Caki2 (cell line): ENCODE measurements at regions not wholly inside any gene's neighbourhood (a gene's known extent, or its start where the extent isn't known, plus 50 kb on each side); places are given as distances from the start of the nearest gene placed in this dataset.
"Not testable (repeated sequence)": the region's sequence is repeated elsewhere in the genome, so short reads cannot be mapped to it uniquely, and the experiment has no call there.

ENCODE experiments used
- DNase-seq: peaks from one replicate; pipeline ENCODE4 v3.0.0-alpha.2; 2015; ENCODE audit warnings: low read depth
- in situ Hi-C: cut with HindIII; loops from 2 replicates; pipeline ENCODE4 v1.10.0; 2016; ENCODE audit warnings: low sequenced_read_pairs, low pct_unique_long_range_greater_than_20kb, mixed read lengths

DNA sequence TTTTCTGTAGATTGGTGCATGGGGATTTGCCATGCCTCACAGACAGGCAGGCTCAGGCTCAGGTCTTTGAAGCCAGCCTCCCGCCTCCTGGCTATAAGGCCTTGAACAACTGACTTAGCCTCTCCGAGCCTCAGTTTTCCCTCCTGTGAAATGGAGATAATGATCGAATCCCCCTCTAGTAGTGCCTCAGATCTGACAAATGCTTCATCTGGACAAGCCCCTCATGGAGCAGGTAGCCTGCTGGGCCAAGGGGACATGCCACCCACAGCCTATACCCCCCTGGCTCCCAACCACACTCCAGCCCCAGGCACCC is 68.1 kb upstream of the LCTL start:
- no peak for DNase-seq
- in situ Hi-C loops, result no loop called here

DNA sequence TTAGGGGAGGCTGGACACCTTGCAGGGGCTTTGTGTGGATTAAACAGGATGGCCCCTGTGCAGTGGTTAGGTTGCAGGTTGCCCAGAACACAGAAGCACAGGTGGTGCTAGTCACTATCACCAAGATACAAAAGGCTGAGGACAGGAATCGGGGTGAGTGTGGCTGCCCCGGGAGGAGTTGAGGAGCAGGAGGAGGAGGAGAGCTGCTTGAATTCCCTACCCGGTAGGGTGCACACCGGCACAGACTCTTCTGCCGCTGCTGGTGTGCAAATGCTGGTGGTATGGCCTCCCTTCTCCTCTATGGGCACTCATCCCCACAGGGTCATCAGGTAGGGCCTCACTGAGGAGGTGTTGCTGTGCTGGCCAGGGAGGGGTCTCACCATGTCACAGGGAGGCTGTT is 67.5 kb upstream of the SMAD6 start:
- in situ Hi-C loops, result no loop called here
- DNase-seq, result no peak

DNA sequence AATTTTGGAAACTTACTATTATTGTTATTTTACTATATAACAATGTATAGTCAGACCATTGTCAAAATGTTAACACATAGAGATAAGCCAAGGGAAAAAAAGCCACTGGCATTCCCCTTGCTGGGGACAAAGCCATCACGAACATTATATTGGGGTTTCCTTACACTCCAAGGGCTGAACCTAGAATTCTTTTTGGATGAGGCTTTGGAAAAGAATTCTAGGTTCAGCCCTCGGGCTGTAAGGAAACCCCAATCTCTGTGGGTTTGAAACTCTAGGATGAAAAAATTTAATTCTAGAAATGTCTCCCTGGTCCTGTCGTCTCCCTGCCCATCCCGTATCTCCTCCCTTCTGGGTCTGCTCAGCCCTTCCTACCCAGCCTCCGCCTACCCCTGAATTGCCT is 67.0 kb upstream of the SMAD6 start:
- in situ Hi-C loops, result no loop called here
- no peak for DNase-seq

DNA sequence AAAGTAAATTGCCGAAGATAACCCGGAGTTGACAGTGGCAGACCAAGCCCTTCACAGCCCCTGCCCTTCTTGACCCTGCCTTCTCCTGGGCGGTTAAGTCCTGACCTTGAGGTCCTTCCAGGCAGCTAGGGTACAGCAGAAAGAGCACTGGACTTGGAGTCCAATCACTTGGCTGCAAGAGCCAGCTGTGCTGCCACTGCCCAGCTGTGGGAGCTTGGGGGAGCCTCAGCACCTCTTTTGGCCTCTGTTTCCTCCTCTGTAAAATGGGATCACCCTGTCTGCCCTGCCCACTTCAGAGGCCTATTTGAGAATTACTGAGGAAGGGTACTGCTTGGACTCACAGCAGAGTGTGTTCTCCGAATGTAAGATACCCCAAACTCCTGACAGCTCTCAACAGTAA is 66.2 kb upstream of the SMAD6 start:
- no peak for DNase-seq
- in situ Hi-C loops, result no loop called here

DNA sequence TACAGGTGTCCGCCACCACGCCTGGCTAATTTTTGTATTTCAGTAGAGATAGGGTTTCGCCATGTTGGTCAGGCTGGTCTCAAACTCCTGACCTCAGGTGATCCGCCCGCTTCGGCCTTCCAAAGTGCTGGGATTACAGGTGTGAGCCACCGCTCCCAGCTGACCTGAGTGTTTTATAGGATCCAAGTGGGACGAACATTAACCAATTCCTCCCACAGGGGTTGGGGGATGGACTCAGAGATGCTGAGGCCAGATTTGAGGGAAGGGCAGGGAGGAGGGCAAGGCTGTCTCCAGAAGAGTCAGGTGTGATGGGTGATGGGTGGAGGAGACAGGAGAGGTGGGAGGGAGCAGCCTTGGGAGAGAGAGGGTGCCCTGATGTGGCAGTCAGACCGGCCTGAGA is 65.0 kb upstream of the SMAD6 start:
- in situ Hi-C loops, DNase-seq: not testable (repeated sequence)

DNA sequence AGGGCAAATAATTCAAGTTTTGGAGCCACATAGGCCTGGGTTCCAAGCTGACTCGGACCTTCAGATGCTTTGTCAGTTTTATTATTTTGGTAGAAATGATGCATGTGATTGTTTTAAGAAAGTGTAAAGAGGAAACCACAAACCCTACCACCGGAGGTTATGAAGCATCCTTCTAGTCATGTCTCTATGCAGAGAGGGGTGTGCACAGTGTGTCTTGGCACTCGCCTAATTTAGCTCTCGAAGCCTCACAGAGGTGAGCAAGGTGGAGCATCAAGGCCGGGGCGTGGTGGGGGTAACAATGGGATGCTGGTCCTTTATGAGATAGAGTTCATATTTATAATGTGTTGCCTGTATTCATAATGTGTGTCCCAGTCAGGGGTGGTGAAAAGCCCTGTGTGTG is 63.7 kb upstream of the SMAD6 start:
- in situ Hi-C loops, result no loop called here
- DNase-seq, result no peak

DNA sequence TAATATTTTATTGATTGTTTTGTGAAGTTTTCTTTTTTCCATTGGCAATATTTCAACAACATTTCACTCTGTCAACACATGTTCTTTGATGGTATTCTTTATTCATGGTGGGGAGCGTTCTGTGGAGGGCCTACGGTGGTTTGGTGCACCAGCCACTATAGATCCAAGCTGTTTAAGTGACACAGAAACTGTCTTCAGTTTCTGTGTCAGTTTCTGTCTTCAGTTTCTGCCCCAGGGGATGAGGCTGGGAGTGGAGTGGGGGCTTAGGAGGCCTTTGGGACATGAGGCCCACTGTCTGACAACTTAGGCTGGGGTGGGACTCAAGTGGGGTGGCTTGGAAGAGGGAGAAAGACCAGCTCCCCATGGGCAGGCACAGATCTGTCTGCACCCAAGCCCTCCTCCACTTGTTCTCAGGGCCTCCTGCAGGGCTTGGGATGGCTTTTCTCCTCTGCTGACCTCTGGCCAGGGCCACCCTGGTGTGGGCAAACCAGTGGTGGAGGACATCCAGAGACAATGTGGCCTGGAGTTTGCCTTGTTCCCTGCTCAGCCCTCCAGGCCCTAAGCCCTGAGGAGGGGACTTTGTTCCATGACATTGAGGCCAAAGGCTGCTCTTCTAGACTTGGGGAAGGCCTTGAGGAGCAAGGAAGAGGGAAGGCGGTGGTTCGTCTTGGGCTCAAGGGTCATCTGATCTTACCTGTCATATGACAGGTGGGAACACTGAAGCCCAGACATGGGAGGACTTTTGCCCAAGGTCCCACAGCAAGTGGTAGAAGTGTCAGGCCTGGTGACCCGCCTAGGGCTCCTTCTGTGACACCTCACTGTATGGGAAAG is 60.3 kb upstream of the SMAD6 start:
- no peak for DNase-seq
- in situ Hi-C loops, result no loop called here

DNA sequence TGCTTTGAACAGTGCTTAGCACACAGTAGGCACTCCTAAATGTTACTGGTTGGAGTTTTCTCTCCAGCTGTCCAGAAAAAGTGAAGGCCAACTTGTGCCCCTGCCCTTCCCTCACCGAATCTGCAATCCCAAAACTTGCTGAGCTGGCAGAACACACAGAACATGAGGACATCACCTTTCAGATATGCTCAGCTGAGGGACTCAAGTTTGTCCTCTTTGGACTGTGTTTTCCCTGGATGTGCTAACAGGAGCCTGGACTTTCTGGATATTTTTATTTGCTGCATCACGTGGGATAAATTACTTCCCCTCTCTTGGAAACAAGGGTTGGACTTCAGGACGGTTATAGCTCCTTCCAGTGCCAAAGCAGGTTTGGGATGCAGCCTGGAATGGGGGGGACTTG is 59.5 kb upstream of the SMAD6 start:
- no peak for DNase-seq
- in situ Hi-C loops, result no loop called here

DNA sequence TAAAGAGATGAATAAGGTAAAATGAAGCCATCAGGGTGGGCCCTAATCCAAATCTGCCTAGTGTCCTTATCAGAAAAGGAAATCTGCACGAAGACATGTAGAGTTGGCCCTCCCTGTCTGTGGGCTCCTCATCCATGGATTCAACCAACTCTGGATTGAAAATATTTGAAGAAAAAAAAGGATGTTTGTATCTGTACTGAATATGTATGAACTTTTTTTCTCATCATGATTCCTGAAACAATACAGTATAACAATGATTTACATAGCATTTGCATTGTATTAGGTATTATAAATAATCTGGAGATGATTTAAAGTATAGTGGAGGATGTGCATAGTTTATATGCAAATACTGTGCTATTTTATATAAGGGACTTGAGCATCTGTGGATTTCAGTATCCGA is 59.0 kb upstream of the SMAD6 start:
- in situ Hi-C loops, result no loop called here
- no peak for DNase-seq

DNA sequence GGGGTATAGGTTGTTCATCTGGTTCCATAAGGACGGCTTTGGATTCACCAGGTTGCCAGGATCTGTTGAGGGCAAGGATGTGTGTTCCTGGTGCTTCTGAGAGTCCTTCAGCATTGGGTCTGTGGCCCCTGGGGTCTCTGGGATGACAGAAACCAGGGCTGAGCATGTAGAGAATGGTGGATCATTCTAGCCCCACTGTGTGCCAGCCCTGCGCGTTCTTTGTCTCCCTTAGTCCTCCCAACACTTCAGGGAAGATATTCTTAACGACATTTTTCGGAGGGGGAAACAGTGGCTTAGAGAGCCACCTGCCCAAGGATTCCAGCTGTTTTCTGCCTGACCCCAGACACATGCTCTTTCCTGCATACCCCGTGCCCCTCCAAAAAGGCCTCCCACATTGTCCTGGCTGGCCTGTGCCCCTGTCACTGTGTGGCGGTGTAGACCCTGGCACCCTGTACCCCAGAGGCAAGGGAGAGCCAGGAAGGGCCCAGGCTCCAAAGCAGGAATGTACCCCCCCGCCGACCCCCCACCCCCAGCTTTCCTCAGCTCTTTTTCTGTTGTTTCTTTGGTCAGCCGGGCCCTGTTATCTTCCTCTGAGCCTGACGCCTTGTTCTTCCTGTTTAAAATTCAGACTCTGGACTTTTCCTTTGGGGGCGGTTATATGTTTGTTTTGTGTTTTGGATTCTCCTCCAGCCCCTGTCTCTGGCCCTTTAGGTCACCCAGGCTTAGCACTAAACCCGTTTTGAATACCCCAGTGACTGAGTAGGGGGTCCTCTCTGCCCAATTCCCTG is 57.8 kb upstream of the SMAD6 start:
- DNase-seq, result no peak
- in situ Hi-C loops, result no loop called here

DNA sequence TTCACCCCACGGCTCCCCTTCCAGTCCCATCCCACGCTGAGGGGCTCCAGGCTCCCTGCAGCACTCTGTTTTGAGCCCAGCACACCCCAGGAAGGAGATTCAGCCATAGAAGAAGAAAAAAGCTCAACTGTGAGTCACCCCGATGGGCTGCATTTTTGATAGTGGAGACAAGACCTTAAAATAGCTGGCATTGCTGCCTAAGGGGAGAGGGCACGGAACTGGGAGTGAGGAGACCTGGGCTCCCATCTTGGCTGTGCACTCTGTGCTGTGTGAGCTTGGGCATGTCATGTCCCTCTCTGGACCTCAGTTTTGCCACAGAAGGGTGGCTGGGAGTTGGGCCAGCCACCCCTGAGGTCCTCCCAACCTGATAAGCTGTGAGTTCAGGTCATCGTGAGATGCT is 57.2 kb upstream of the SMAD6 start:
- in situ Hi-C loops, result no loop called here
- no peak for DNase-seq

DNA sequence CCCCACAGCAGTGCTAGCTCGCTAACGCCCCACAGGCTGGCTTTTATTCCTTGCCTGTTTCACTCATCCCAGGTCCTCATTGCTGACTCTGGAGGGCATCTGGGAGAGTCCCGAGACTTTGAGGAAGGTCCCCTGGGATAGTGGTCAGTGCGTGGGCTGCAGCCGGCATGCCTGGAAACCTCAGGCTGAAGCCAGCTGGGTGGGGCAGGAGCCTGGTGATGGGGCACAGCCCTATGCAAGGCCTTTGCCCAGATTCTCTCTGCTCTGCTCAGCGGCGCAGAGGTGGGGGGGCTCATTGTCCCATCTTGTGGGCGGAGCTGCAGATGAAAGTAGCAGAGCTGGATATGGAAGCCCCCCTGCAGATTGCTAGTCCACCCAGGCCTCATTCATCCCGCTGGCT is 55.7 kb upstream of the SMAD6 start:
- no peak for DNase-seq
- in situ Hi-C loops, result no loop called here

DNA sequence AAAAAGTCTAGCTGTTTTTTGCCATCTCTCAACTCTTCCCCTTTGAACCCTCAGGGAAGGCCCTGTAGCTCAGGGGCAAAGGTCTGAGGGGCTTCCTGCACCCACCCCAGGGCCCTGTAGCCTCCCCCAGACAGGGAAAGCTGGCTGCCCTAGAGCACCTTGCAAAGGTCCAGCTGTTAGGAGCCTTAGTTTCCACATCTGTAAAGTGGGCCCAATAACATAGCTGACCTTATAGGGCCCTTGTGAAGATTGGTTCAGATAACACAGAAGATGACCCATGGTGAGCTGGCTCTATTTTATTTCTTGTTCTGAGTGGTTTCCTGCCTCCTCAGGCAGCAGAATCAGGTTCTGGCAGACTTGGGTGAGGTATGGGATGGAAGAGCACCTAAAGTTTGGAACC is 55.2 kb upstream of the SMAD6 start:
- in situ Hi-C loops, result no loop called here
- DNase-seq, result no peak

DNA sequence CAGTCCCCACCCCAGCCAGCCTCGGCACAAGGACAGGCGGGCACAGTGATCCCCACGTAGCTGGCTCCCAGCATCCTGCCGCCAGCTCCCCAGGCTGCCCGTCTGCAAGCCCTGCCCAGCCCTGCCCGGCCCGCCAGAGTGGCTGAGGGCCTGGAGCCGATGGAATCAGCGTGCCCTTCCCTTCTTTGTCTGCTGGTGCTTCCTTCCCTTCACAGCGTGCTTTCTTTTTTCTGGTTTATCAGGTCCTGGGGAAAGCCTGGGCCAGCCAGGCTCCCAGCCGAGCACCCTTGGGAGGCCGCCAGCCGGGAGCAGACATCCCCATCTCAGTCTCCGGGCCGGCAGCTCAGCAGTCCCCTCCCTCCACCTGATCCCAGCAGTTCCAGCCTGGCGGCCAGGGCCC is 54.7 kb upstream of the SMAD6 start:
- DNase-seq, result no peak
- in situ Hi-C loops, result no loop called here

DNA sequence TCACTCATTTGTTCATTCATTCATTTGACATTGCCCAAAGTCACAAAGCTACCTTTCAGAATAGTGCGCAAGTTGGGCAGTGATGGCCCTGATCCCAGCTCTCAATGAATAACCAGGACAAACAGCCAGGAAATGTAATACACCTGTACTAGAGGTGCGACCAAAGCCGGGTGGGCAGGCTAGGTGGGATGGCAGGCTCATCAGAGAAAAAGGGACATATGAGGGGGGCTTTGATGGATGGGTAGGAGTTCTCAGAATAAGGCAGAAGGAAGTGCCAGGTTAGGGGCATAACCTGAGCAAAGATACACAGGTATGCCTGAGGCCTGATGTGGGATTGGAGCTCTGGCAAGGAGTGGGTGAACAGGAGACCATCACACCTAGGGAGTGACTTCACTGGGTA is 53.4 kb upstream of the SMAD6 start:
- DNase-seq, result no peak
- in situ Hi-C loops, result no loop called here

DNA sequence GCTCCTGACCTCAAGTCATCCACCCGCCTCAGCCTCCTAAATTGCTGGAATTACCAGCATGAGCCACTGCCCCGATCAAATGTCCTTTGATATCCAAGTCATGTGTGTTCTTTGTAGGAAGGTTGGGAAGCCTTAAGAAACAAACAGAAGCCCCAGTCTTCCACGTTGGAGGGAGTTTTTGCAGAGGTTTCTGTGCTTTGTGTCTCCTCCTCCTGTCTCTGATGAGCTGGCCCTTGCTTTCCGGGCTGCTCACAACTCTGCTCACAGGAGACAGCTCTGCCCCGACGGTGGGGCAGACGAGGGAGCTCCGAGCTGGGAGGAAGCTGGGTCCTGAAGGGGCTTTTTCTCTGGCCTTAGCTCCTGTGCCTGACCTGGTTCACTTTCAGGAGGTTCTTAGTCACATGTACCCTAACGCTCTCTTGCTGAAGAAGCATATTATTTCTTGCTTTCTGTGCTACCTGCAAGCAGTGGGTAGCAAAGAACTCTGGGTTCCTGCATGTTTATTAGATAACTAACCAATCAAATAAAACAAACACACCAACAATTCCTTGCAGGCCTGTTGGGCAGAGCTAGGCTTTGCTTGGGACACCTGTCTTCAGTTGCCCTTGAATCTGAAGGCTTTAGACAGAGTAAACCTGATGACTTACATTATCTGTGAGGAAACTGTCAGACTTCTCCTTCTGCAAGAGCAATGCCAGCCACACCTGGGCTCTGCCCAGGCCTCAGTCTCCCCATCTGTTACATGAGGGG is 52.6 kb upstream of the SMAD6 start:
- DNase-seq, result no peak
- in situ Hi-C loops, result no loop called here

DNA sequence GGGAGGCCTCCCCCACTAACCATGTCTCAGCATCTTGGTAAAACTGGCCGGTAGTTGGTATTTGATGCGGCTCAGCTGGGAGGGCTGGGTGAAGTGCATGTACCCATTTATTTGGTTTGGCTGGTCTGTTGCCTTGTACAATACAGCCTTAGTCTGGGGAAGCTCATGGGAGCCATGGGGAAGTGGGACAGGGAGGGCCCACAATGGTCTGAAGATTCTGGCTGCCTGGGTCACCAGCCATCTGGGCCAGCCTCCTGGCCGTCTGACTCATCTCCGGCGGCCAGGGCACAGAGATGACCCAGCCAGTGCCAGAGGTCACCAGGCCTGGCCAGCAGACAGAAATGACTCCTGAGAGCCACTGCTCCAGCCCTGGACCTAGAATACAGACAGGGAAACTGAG is 51.6 kb upstream of the SMAD6 start:
- no peak for DNase-seq
- in situ Hi-C loops, result no loop called here

DNA sequence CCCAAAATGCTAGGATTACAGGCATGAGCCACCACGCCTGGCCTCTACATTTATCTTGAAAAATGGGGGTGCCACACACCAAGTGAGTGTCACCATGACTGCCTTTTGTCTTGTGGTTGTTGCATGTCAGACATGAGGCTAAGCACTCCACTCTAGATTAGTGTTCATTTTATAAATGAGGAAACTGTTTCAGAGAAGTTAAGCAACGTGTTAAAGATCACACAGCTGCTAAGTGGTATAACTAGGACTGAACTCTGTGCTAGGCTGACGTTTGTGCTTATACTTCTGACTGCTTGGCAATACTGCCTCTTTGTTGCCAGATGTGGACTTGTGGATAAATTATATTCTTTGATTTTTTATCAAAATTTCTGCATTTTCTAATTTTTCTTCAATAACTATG is 50.8 kb upstream of the SMAD6 start:
- in situ Hi-C loops, result no loop called here
- no peak for DNase-seq

DNA sequence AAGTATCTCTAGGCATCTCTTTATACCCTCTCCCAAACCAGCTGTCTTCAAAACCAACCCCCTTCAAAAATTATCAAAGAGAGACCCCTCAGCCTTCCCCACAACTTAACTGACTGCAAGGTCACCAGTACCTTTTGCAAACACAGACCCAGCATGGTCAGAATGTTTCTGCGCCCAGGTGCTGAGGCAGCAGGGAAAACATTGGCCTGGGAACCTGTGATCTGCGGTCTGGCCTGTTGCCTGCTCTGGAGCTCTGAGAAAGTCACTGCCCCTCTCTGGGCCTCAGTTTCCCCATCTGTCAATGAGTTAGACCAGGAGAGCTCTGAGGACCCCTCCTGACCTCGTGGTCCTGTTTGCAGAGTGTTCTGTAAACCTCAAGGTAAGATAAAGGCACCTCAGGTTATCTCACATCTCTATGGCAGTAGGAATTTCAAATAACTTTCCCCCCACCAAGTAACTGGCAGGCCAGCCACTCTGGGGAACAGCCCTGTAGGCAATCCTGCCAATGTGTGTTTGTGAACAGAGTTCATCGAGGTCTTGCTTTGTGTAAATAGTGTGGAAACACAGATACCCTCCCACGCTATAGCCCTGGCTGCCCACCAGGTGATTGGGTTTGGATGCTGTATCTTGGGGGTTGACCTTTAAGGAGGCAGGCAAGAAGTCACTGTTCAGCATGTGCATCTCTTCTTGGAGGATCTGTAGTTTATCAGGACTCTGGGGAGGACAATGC is 50.0 kb upstream of the SMAD6 start:
- in situ Hi-C loops, result no loop called here
- DNase-seq, result no peak
